A673 (cell line): ENCODE measurements at regions not wholly inside any gene's neighbourhood (a gene's known extent, or its start where the extent isn't known, plus 50 kb on each side); places are given as distances from the start of the nearest gene placed in this dataset.

Source experiments
- CTCF ChIP-seq: fragments of 300-800, 200-600 bp; sonication (generic); conservative IDR thresholded peaks from 2 replicates; pipeline ENCODE4 v1.5.1; 2017; ENCODE audit warnings: low read depth, mild to moderate bottlenecking, antibody characterized with exemption, low read length, moderate library complexity, mixed read lengths
- EZH2 ChIP-seq: fragments of 200-600 bp; sonication (generic); IDR thresholded peaks from 2 replicates; pipeline ENCODE4 v1.6.1; 2017; ENCODE audit warnings: borderline replicate concordance, low read depth, mild to moderate bottlenecking, mixed read lengths, antibody characterized with exemption, low read length; ENCODE audit not compliant: poor library complexity, severe bottlenecking

GRCh38 chr12:125330645-125331341 is 265.6 kb downstream of the AACS start:
- TF ChIP-seq CTCF (peak; percentile 87), EZH2 (no peak)
